ENCODE measurements at regions not wholly inside any gene's neighbourhood (a gene's known extent, or its start where the extent isn't known, plus 50 kb on each side); places are given as distances from the start of the nearest gene placed in this dataset.
"Not testable (repeated sequence)": the region's sequence is repeated elsewhere in the genome, so short reads cannot be mapped to it uniquely, and the experiment has no call there.

DNA sequence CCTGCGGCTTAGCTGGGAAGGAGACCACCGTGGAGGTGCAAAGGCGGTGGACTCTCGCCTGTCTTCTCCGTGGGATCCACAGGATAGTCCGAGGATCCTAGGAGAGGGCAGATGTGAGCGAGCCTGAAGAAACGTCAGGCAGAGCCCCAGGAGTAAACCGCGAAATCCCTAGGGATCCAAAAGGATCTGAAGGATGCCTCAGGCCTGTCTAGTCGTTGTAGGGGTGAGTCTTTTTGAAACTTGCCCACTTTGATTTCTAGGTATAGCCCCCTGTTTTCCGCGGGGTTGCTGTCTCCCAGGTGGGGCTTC lies 576.5 kb downstream of the KCNJ18 start:
- TF ChIP-seq, protein P1, sequence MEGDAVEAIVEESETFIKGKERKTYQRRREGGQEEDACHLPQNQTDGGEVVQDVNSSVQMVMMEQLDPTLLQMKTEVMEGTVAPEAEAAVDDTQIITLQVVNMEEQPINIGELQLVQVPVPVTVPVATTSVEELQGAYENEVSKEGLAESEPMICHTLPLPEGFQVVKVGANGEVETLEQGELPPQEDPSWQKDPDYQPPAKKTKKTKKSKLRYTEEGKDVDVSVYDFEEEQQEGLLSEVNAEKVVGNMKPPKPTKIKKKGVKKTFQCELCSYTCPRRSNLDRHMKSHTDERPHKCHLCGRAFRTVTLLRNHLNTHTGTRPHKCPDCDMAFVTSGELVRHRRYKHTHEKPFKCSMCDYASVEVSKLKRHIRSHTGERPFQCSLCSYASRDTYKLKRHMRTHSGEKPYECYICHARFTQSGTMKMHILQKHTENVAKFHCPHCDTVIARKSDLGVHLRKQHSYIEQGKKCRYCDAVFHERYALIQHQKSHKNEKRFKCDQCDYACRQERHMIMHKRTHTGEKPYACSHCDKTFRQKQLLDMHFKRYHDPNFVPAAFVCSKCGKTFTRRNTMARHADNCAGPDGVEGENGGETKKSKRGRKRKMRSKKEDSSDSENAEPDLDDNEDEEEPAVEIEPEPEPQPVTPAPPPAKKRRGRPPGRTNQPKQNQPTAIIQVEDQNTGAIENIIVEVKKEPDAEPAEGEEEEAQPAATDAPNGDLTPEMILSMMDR (IDR thresholded peaks at IDR 0.05; ENCODE audit: control extremely low read depth, extremely low read depth), result no peak
- WGBS, 2 donors, result 65 to 74% methylated on average over 13 of the region's 13 CpGs
- H3K4me1 ChIP-seq (ENCODE audit: control insufficient read depth in 5 of 5, insufficient read depth in 5 of 5, low read length in 5 of 5), result no peaks in the 10 kb centered on the region
- no peaks in the 10 kb centered on the region for H3K36me3 ChIP-seq (ENCODE audit: control insufficient read depth in 4 of 4, insufficient read depth in 4 of 4, low read length in 4 of 4)
- DNase-seq, result no peak
- no peak for ATAC-seq (ENCODE audit: insufficient read depth, low FRiP score)
- H3K9ac ChIP-seq (ENCODE audit: insufficient read depth in 1 of 2, low read length in 2 of 2), result no peak overlapping the region
- H3K27me3 ChIP-seq (ENCODE audit: control insufficient read depth in 3 of 3, insufficient read depth in 3 of 3, low read length in 2 of 3), result no peaks in the 10 kb centered on the region
- peaks cover 0 to 18% (median 7%) of the 10 kb centered on the region in 4 donors for H3K9me3 ChIP-seq (ENCODE audit: control insufficient read depth in 4 of 4, insufficient read depth in 3 of 4, low read length in 3 of 4)
- no peak overlapping the region for H3K27ac ChIP-seq (ENCODE audit: low read depth in 1 of 2, low read length in 1 of 2)
- H3K4me3 ChIP-seq, result no peak overlapping the region

DNA sequence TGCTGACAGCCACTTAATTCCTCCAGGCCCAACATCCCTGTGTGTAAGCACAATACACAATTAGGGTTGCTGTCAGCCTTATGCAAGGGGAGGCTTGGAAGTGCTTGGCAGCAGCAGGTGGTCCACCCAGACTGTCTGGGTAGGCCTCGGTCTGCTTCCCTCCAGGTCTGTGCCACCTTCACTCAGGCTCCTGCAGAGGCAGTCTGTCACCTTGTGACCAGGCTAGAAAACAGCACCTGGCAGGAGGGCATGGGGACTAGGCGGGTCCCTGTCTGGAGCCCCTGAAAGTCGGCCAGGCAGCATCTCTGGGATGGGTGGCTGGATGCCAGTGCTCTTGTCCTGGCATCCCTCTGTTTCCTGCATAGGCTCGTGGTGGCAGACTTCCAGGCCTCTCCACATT lies 578.1 kb downstream of the KCNJ18 start:
- no peak for DNase-seq
- H3K9ac ChIP-seq (ENCODE audit: insufficient read depth in 1 of 2, low read length in 2 of 2), result no peak overlapping the region

DNA sequence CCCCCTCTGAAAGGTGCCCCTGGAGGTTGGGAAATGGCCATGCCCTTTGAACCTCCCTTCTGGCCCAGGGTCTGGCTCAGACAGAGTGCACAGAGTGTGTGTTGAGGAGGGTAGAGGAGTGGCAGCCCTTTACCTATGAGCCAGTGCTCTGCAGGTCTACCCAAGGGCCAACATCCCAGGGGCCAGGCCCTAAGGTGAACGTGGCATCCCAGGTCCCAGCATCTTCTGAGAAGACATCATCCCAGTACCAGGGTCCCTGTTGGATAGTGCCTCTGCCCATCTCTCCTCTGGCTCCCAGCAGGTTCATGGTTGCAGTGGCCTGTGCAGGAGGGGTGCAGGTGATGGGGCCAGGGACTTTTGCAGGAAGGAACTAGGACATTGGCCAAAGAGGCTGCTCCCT lies 578.5 kb downstream of the KCNJ18 start:
- not testable (repeated sequence) for H3K27me3 ChIP-seq (ENCODE audit: control insufficient read depth in 3 of 3, insufficient read depth in 3 of 3, low read length in 2 of 3); ATAC-seq (ENCODE audit: insufficient read depth, low FRiP score); H3K4me1 ChIP-seq (ENCODE audit: control insufficient read depth in 5 of 5, insufficient read depth in 5 of 5, low read length in 5 of 5); H3K4me3 ChIP-seq; H3K27ac ChIP-seq (ENCODE audit: low read depth in 1 of 2, low read length in 1 of 2); H3K36me3 ChIP-seq (ENCODE audit: control insufficient read depth in 4 of 4, insufficient read depth in 4 of 4, low read length in 4 of 4); H3K9ac ChIP-seq (ENCODE audit: insufficient read depth in 1 of 2, low read length in 2 of 2); DNase-seq
- WGBS, 2 donors, result 62 to 68% methylated on average over 1 of the region's 1 CpG
- peaks cover 0 to 18% (median 4%) of the 10 kb centered on the region in 4 donors for H3K9me3 ChIP-seq (ENCODE audit: control insufficient read depth in 4 of 4, insufficient read depth in 3 of 4, low read length in 3 of 4)

More for the DNA sequence above, 578.1 kb downstream of the KCNJ18 start:
- Histone ChIP-seq H3K27me3 (ENCODE audit: control insufficient read depth in 3 of 3, insufficient read depth in 3 of 3, low read length in 2 of 3) (no peaks in the 10 kb centered on the region), H3K4me1 (ENCODE audit: control insufficient read depth in 5 of 5, insufficient read depth in 5 of 5, low read length in 5 of 5) (no peaks in the 10 kb centered on the region), H3K27ac (ENCODE audit: low read depth in 1 of 2, low read length in 1 of 2) (no peak overlapping the region), H3K36me3 (ENCODE audit: control insufficient read depth in 4 of 4, insufficient read depth in 4 of 4, low read length in 4 of 4) (no peaks in the 10 kb centered on the region), H3K9me3 (ENCODE audit: control insufficient read depth in 4 of 4, insufficient read depth in 3 of 4, low read length in 3 of 4) (peaks cover 0 to 18% (median 6%) of the 10 kb centered on the region in 4 donors), H3K4me3 (no peak overlapping the region)
- WGBS, 2 donors, result 57 to 79% methylated on average over 4 of the region's 4 CpGs
- ATAC-seq (ENCODE audit: insufficient read depth, low FRiP score), result no peak
- TF ChIP-seq, protein P1 (IDR thresholded peaks at IDR 0.05; ENCODE audit: control extremely low read depth, extremely low read depth), result no peak

DNA sequence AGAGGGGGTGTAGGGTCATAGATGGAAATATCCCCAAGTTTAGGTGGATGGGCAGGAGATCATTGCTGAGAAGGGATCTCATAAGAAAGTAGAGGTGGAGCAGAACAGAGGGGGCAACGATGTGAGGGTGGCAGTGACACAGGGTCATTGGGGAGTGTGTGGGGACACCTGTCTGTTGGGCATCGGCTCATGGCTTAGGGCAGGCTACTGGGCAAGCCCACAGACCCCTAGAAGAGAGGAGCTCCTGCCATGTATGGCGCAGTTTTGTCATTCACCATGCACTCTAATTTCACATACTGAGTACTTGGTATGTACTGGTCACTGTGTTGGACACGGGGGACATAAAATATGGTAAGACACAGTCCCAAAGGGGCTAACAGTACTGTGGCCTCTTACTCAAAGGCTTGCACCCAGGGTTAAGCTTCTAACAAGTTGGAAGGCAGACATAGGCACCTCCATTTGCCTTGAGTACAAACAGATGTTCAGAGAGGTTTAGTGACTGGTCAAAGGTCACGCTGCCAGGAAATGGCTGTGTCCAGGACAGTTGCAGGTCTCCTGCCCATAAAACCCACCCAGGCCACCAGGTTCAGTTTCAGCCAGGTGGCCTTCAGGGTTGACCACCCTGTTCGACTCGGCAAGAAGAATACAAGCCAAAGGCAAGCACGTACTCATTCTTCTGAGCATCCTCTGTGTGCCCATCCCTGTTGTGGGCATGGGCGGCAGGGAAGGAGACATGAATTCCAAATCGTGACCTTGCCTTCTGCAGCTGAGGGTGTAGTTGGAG lies 580.2 kb downstream of the KCNJ18 start:
- TF ChIP-seq, protein P1 (IDR thresholded peaks at IDR 0.05; ENCODE audit: control extremely low read depth, extremely low read depth), result no peak
- DNase-seq (no peak), ATAC-seq (ENCODE audit: insufficient read depth, low FRiP score) (no peak)

More for the DNA sequence above, 580.2 kb downstream of the KCNJ18 start:
- H3K36me3 ChIP-seq (ENCODE audit: control insufficient read depth in 4 of 4, insufficient read depth in 4 of 4, low read length in 4 of 4), result no peaks in the 10 kb centered on the region
- peaks cover 0 to 18% (median 3%) of the 10 kb centered on the region in 4 donors for H3K9me3 ChIP-seq (ENCODE audit: control insufficient read depth in 4 of 4, insufficient read depth in 3 of 4, low read length in 3 of 4)
- WGBS, 2 donors, result 72 to 74% methylated on average over 10 of the region's 10 CpGs
- H3K4me3 ChIP-seq, result no peak overlapping the region
- H3K9ac ChIP-seq (ENCODE audit: insufficient read depth in 1 of 2, low read length in 2 of 2), result no peak overlapping the region
- H3K27me3 ChIP-seq (ENCODE audit: control insufficient read depth in 3 of 3, insufficient read depth in 3 of 3, low read length in 2 of 3), result no peaks in the 10 kb centered on the region
- no peak overlapping the region for H3K27ac ChIP-seq (ENCODE audit: low read depth in 1 of 2, low read length in 1 of 2)
- H3K4me1 ChIP-seq (ENCODE audit: control insufficient read depth in 5 of 5, insufficient read depth in 5 of 5, low read length in 5 of 5), result no peaks in the 10 kb centered on the region
